Fibroblast of pulmonary artery (primary cell): ENCODE measurements at regions not wholly inside any gene's neighbourhood (a gene's known extent, or its start where the extent isn't known, plus 50 kb on each side); places are given as distances from the start of the nearest gene placed in this dataset.

Experiments
- DNase-seq: peaks from one replicate; pipeline ENCODE4 v3.0.0-alpha.2; 2010; ENCODE audit warnings: low read depth
- H3K4me3 ChIP-seq: replicated peaks from 2 replicates; pipeline ENCODE4 v1.5.1; 2011; ENCODE audit warnings: low read depth, mild to moderate bottlenecking, control low read depth, low read length, moderate library complexity
- CTCF ChIP-seq: IDR thresholded peaks from 2 replicates; pipeline ENCODE4 v1.5.1; 2011; ENCODE audit warnings: mild to moderate bottlenecking, control low read depth, low read length, inconsistent platforms; ENCODE audit errors: missing control alignments

GRCh38 chr5:16312785-16313184, 133.2 kb upstream of the MARCHF11 start:
- no peak for TF ChIP-seq CTCF
- no peak for DNase-seq
- no peak overlapping the region for H3K4me3 ChIP-seq

GRCh38 chr5:16311666-16312065, 132.1 kb upstream of the MARCHF11 start:
- no peak for DNase-seq
- H3K4me3 ChIP-seq: no peak overlapping the region
- TF ChIP-seq CTCF: no peak

- DNase-seq: no peak
- no peak overlapping the region for H3K4me3 ChIP-seq
- TF ChIP-seq CTCF: no peak
These were observed 127.2 kb upstream of the MARCHF11 start for GRCh38 chr5:16306812-16307211.

GRCh38 chr5:16304846-16305245, 125.3 kb upstream of the MARCHF11 start:
- no peak for DNase-seq
- H3K4me3 ChIP-seq: no peak overlapping the region
- no peak for TF ChIP-seq CTCF

GRCh38 chr5:16296946-16297345, 117.4 kb upstream of the MARCHF11 start:
- TF ChIP-seq CTCF: no peak
- no peak overlapping the region for H3K4me3 ChIP-seq
- no peak for DNase-seq

GRCh38 chr5:16291894-16292293, 112.3 kb upstream of the MARCHF11 start:
- no peak overlapping the region for H3K4me3 ChIP-seq
- TF ChIP-seq CTCF: no peak
- no peak for DNase-seq

GRCh38 chr5:16291474-16291873, 111.9 kb upstream of the MARCHF11 start:
- TF ChIP-seq CTCF: no peak
- no peak for DNase-seq
- H3K4me3 ChIP-seq: no peak overlapping the region
